A673 (cell line): ENCODE measurements at regions not wholly inside any gene's neighbourhood (a gene's known extent, or its start where the extent isn't known, plus 50 kb on each side); places are given as distances from the start of the nearest gene placed in this dataset.

Experiments
- CTCF ChIP-seq: fragments of 300-800, 200-600 bp; sonication (generic); conservative IDR thresholded peaks from 2 replicates; pipeline ENCODE4 v1.5.1; 2017; ENCODE audit warnings: low read depth, mild to moderate bottlenecking, antibody characterized with exemption, low read length, moderate library complexity, mixed read lengths
- EZH2 ChIP-seq: fragments of 200-600 bp; sonication (generic); IDR thresholded peaks from 2 replicates; pipeline ENCODE4 v1.6.1; 2017; ENCODE audit warnings: borderline replicate concordance, low read depth, mild to moderate bottlenecking, mixed read lengths, antibody characterized with exemption, low read length; ENCODE audit not compliant: poor library complexity, severe bottlenecking

GRCh38 chr1:78240755-78241154 lies 195.0 kb downstream of the GIPC2 start:
- TF ChIP-seq CTCF (no peak), EZH2 (no peak)
